ENCODE measurements at regions not wholly inside any gene's neighbourhood (a gene's known extent, or its start where the extent isn't known, plus 50 kb on each side); places are given as distances from the start of the nearest gene placed in this dataset.

DNA sequence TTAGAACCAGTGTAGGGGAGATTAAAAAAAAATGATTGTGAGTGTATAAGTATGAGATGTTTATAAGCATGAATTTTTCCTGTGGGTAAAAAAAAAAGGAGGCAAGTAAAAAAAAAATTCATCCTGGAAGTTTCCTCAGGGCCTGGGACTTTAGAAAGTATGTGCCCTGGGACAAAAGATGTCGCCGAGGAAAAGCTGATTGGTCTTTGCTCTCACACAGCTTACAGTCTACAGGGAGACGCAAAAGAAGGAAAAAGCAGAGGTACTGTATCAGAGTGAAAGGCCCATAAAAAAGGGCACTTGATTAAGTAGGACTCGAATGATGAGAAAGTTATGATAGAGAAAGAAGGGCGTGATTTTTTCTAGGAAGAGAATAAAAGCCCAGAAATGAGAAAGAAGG lies 501.4 kb upstream of the MEF2C start:
- no peak overlapping the region for H3K4me3 ChIP-seq (ENCODE audit: low read length in 3 of 3)

DNA sequence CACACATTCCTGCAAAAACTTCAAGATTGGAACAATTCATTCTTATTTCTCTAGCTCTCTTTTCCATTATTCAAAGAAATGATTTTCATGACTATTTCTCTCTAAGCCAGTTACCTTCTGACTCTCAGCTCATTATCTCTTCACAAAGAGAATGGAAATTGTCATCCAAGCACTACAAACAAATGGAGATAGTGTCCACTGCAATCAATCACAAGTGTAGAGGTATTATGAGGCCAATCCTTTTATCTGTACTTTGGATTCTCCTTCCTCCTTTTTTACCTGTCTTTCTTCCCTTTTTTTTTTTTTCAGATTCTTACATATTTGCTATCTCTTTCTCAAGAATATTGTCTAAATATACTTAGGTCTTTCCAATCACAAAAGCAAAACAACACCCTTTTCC lies 497.7 kb upstream of the MEF2C start:
- no peak for TF ChIP-seq CTCF (IDR thresholded peaks at IDR 0.05; ENCODE audit: borderline replicate concordance, extremely low read depth, insufficient read depth)
- no peak overlapping the region for H3K27ac ChIP-seq (ENCODE audit: low read depth in 2 of 2, low read length in 2 of 2)
- DNase-seq (no peak), FAIRE-seq (no peak)
- no peak overlapping the region for H3K4me3 ChIP-seq (ENCODE audit: low read length in 3 of 3)
- H3K36me3 ChIP-seq (ENCODE audit: control insufficient read depth in 2 of 3, insufficient read depth in 3 of 3, low read length in 3 of 3): no peaks in the 10 kb centered on the region
- H3K4me1 ChIP-seq (ENCODE audit: control insufficient read depth in 2 of 3, insufficient read depth in 2 of 3, low read depth in 1 of 3, low read length in 3 of 3): no peaks in the 10 kb centered on the region
- H3K27me3 ChIP-seq (ENCODE audit: control insufficient read depth, insufficient read depth, low read length): no peaks in the 10 kb centered on the region
- no peaks in the 10 kb centered on the region for H3K9me3 ChIP-seq (ENCODE audit: control insufficient read depth in 2 of 3, insufficient read depth in 1 of 3, low read length in 3 of 3)
- H3K9ac ChIP-seq (ENCODE audit: low read length in 3 of 3): no peak overlapping the region
- intact Hi-C loops (cut with DNase I): no loop called here

More for the DNA sequence above, 501.4 kb upstream of the MEF2C start:
- Histone ChIP-seq H3K9ac (ENCODE audit: low read length in 3 of 3) (no peak overlapping the region), H3K4me1 (ENCODE audit: control insufficient read depth in 2 of 3, insufficient read depth in 2 of 3, low read depth in 1 of 3, low read length in 3 of 3) (no peaks in the 10 kb centered on the region), H3K36me3 (ENCODE audit: control insufficient read depth in 2 of 3, insufficient read depth in 3 of 3, low read length in 3 of 3) (no peaks in the 10 kb centered on the region), H3K9me3 (ENCODE audit: control insufficient read depth in 2 of 3, insufficient read depth in 1 of 3, low read length in 3 of 3) (no peaks in the 10 kb centered on the region), H3K27me3 (ENCODE audit: control insufficient read depth, insufficient read depth, low read length) (no peaks in the 10 kb centered on the region), H3K27ac (ENCODE audit: low read depth in 2 of 2, low read length in 2 of 2) (no peak overlapping the region)
- TF ChIP-seq CTCF (IDR thresholded peaks at IDR 0.05; ENCODE audit: borderline replicate concordance, extremely low read depth, insufficient read depth): no peak
- intact Hi-C loops (cut with DNase I): no loop called here
- no peak for DNase-seq
- no peak for FAIRE-seq

GRCh38 chr5:89377767-89378455 lies 494.9 kb upstream of the MEF2C start:
- Histone ChIP-seq H3K4me1 (ENCODE audit: control insufficient read depth in 2 of 3, insufficient read depth in 2 of 3, low read depth in 1 of 3, low read length in 3 of 3) (no peaks in the 10 kb centered on the region), H3K9me3 (ENCODE audit: control insufficient read depth in 2 of 3, insufficient read depth in 1 of 3, low read length in 3 of 3) (no peaks in the 10 kb centered on the region), H3K9ac (ENCODE audit: low read length in 3 of 3) (no peak overlapping the region), H3K27me3 (ENCODE audit: control insufficient read depth, insufficient read depth, low read length) (no peaks in the 10 kb centered on the region), H3K4me3 (ENCODE audit: low read length in 3 of 3) (no peak overlapping the region), H3K27ac (ENCODE audit: low read depth in 2 of 2, low read length in 2 of 2) (no peak overlapping the region), H3K36me3 (ENCODE audit: control insufficient read depth in 2 of 3, insufficient read depth in 3 of 3, low read length in 3 of 3) (no peaks in the 10 kb centered on the region)
- DNase-seq (no peak), FAIRE-seq (no peak)
- TF ChIP-seq CTCF (IDR thresholded peaks at IDR 0.05; ENCODE audit: borderline replicate concordance, extremely low read depth, insufficient read depth): no peak
- intact Hi-C loops (cut with DNase I): no loop called here
